H1 (cell line): ENCODE measurements at regions not wholly inside any gene's neighbourhood (a gene's known extent, or its start where the extent isn't known, plus 50 kb on each side); places are given as distances from the start of the nearest gene placed in this dataset.

Source experiments
- CTCF ChIA-PET: fragments of 300-600 bp; sonication (Branson Sonifier 250); formaldehyde crosslinking; loops from one replicate; lab custom pipeline; 2021; ENCODE audit not compliant: partially characterized antibody; lab: Charles Lee
- POLR2A ChIA-PET: fragments of 300-600 bp; sonication (Branson Sonifier 250); formaldehyde crosslinking; loops from one replicate; lab custom pipeline; 2021; ENCODE audit warnings: inconsistent platforms; ENCODE audit not compliant: partially characterized antibody; lab: Charles Lee
- DNase-seq, 2 experiments: peaks; one replicate each; pipeline versions ENCODE4 v3.0.0 to v3.0.0-alpha.2; 2010 to 2022; ENCODE audit warnings: low spot score in 2 of 2, low read depth in 1 of 2, mixed read lengths in 1 of 2
- FAIRE-seq: peaks from 2 replicates; lab custom pipeline; 2011; peaks lifted over from hg19 to GRCh38; lab: Jason Lieb, UNC
- H2AFZ ChIP-seq: 2 replicates; pipeline ENCODE4 v1.8.1; 2012; ENCODE audit warnings: low read length, inconsistent platforms
- H2AK5ac ChIP-seq: 2 replicates; pipeline ENCODE4 v1.6.1; 2013; ENCODE audit warnings: low read depth, low read length
- H2BK120ac ChIP-seq: replicated peaks from 2 replicates; pipeline ENCODE3; 2013; ENCODE audit warnings: low read depth, low read length, inconsistent platforms
- H2BK12ac ChIP-seq: 2 replicates; pipeline ENCODE4 v1.6.1; 2013; ENCODE audit warnings: low read depth, low read length
- H2BK15ac ChIP-seq: 2 replicates; pipeline ENCODE4 v1.6.1; 2013; ENCODE audit warnings: low read length
- H2BK20ac ChIP-seq: 2 replicates; pipeline ENCODE4 v1.6.1; 2013; ENCODE audit warnings: low read length
- H2BK5ac ChIP-seq: 2 replicates; pipeline ENCODE4 v1.6.1; 2013; ENCODE audit warnings: low read depth, low read length
- H3K14ac ChIP-seq: 2 replicates; pipeline ENCODE4 v1.6.1; 2013; ENCODE audit warnings: inconsistent platforms; ENCODE audit not compliant: insufficient read length
- H3K18ac ChIP-seq: 2 replicates; pipeline ENCODE4 v1.6.1; 2013; ENCODE audit warnings: low read length; ENCODE audit errors: extremely low read depth
- H3K23ac ChIP-seq: 2 replicates; pipeline ENCODE4 v1.6.1; 2013; ENCODE audit warnings: inconsistent platforms; ENCODE audit not compliant: insufficient read length
- H3K23me2 ChIP-seq: 2 replicates; pipeline ENCODE4 v1.6.1; 2013; ENCODE audit warnings: low read depth, low read length
- H3K27ac ChIP-seq: 2 replicates; pipeline ENCODE4 v1.6.1; 2011; ENCODE audit warnings: low read depth, low read length, inconsistent platforms
- H3K27me3 ChIP-seq, 4 experiments: replicated peaks in 1 of 4; 1 replicate in 1 of 4; 2 replicates in 3 of 4; pipeline versions ENCODE4 v1.6.1 to v1.8.1; 2011 to 2013; ENCODE audit warnings: low read length in 3 of 4, mild to moderate bottlenecking in 3 of 4, inconsistent platforms in 2 of 4, mixed read lengths in 2 of 4, moderate library complexity in 1 of 4; ENCODE audit not compliant: control insufficient read depth in 3 of 4, insufficient read depth in 3 of 4; ENCODE audit errors: extremely low read depth in 1 of 4
- H3K36me3 ChIP-seq, 4 experiments: 2 replicates each; pipeline versions ENCODE4 v1.6.1 to v1.8.1; 2011 to 2013; ENCODE audit warnings: mild to moderate bottlenecking in 4 of 4, low read length in 3 of 4, moderate library complexity in 2 of 4, control low read depth in 1 of 4, inconsistent platforms in 1 of 4; ENCODE audit not compliant: insufficient read depth in 4 of 4, control insufficient read depth in 2 of 4
- H3K4ac ChIP-seq: replicated peaks from 2 replicates; pipeline ENCODE3; 2013; ENCODE audit warnings: low read length, low read depth, mixed read lengths, inconsistent platforms; ENCODE audit not compliant: insufficient read length
- H3K4me1 ChIP-seq, 4 experiments: replicated peaks in 1 of 4; 1 replicate in 1 of 4; 2 replicates in 3 of 4; pipeline versions ENCODE4 v1.6.1 to v1.8.1; 2011 to 2013; ENCODE audit warnings: low read length in 3 of 4, inconsistent platforms in 2 of 4, mixed read lengths in 1 of 4; ENCODE audit not compliant: insufficient read depth in 4 of 4, control insufficient read depth in 3 of 4
- H3K4me2 ChIP-seq, 2 experiments: 2 replicates each; pipeline versions ENCODE4 v1.6.1 to v1.8.1; 2011 to 2013; ENCODE audit warnings: low read depth in 2 of 2, low read length in 2 of 2, control low read depth in 1 of 2, inconsistent platforms in 1 of 2, mild to moderate bottlenecking in 1 of 2; ENCODE audit not compliant: insufficient read depth in 1 of 2
- H3K4me3 ChIP-seq, 4 experiments: fragments of 200-600, 300-600 bp in 1 of 4; sonication (generic), shearing (Covaris generic), sonication (Bioruptor Twin) in 1 of 4; 2 replicates each; pipeline versions ENCODE4 v1.5.1 to v1.8.1; 2011 to 2016; ENCODE audit warnings: low read length in 4 of 4, low read depth in 3 of 4, control low read depth in 2 of 4, inconsistent platforms in 2 of 4, mild to moderate bottlenecking in 2 of 4, mixed read lengths in 1 of 4, moderate library complexity in 1 of 4; ENCODE audit not compliant: insufficient read depth in 2 of 4; ENCODE audit errors: extremely low read depth in 1 of 4
- H3K56ac ChIP-seq: replicated peaks from 2 replicates; pipeline ENCODE3; 2013; ENCODE audit warnings: low read depth, mild to moderate bottlenecking, mixed read lengths, low read length, inconsistent platforms; ENCODE audit not compliant: insufficient read length
- H3K79me1 ChIP-seq: 2 replicates; pipeline ENCODE4 v1.6.1; 2013; ENCODE audit warnings: low read depth, low read length, control low read depth
- H3K79me2 ChIP-seq, 2 experiments: 2 replicates each; pipeline versions ENCODE4 v1.6.1 to v1.8.1; 2012 to 2013; ENCODE audit warnings: low read length in 2 of 2, mild to moderate bottlenecking in 2 of 2, inconsistent platforms in 1 of 2; ENCODE audit not compliant: insufficient read depth in 2 of 2, control insufficient read depth in 1 of 2
- H3K9ac ChIP-seq, 4 experiments: replicated peaks in 1 of 4; 1 replicate in 1 of 4; 2 replicates in 3 of 4; pipeline versions ENCODE4 v1.6.1 to v1.8.1; 2011 to 2013; ENCODE audit warnings: low read depth in 3 of 4, low read length in 3 of 4, control low read depth in 2 of 4, mild to moderate bottlenecking in 2 of 4, moderate library complexity in 2 of 4, inconsistent platforms in 1 of 4; ENCODE audit errors: extremely low read depth in 1 of 4
- H3K9me3 ChIP-seq, 2 experiments: 2 replicates each; pipeline versions ENCODE4 v1.6.1 to v1.8.1; 2012 to 2013; ENCODE audit warnings: mild to moderate bottlenecking in 2 of 2, moderate library complexity in 2 of 2, control low read depth in 1 of 2, inconsistent platforms in 1 of 2, low read depth in 1 of 2, low read length in 1 of 2, mixed read lengths in 1 of 2; ENCODE audit not compliant: insufficient read depth in 2 of 2
- H4K20me1 ChIP-seq, 2 experiments: replicated peaks in 1 of 2; 2 replicates each; pipeline versions ENCODE3 to v1.8.1; 2011 to 2013; ENCODE audit warnings: inconsistent platforms in 2 of 2, low read length in 2 of 2, mild to moderate bottlenecking in 1 of 2; ENCODE audit not compliant: insufficient read depth in 2 of 2, control insufficient read depth in 1 of 2
- H4K5ac ChIP-seq: 2 replicates; pipeline ENCODE4 v1.6.1; 2013; ENCODE audit warnings: low read length, low read depth, mixed read lengths, inconsistent platforms; ENCODE audit not compliant: insufficient read length
- H4K8ac ChIP-seq: 2 replicates; pipeline ENCODE4 v1.8.0; 2013; ENCODE audit warnings: mild to moderate bottlenecking, moderate library complexity, low read length, inconsistent platforms; ENCODE audit not compliant: insufficient read depth; ENCODE audit errors: extremely low read depth
- H4K91ac ChIP-seq: replicated peaks from 2 replicates; pipeline ENCODE3; 2013; ENCODE audit warnings: low read length, mixed read lengths, inconsistent platforms; ENCODE audit not compliant: insufficient read length
- RAD21 ChIP-seq, 2 experiments: IDR thresholded peaks in 1 of 2; conservative IDR thresholded peaks in 1 of 2; 2 replicates each; pipeline ENCODE4 v1.6.1; 2011; ENCODE audit warnings: low read depth in 2 of 2, low read length in 2 of 2, improper control_type of control experiment in 1 of 2, inconsistent platforms in 1 of 2, mild to moderate bottlenecking in 1 of 2, moderate library complexity in 1 of 2
- RNF2 ChIP-seq: fragments of 200-900, 300-1000 bp; sonication (generic); IDR thresholded peaks from 2 replicates; pipeline ENCODE4 v1.7.1; 2016; ENCODE audit warnings: borderline replicate concordance, low read depth, mild to moderate bottlenecking, antibody characterized with exemption, low read length; ENCODE audit not compliant: poor library complexity, severe bottlenecking; ENCODE audit errors: missing control alignments
- RXRA ChIP-seq: IDR thresholded peaks from 2 replicates; pipeline ENCODE4 v1.6.1; 2011; ENCODE audit warnings: low read depth, mild to moderate bottlenecking, low read length, moderate library complexity; ENCODE audit not compliant: insufficient read depth
- SIN3A ChIP-seq, 2 experiments: IDR thresholded peaks in 1 of 2; conservative IDR thresholded peaks in 1 of 2; 2 replicates each; pipeline ENCODE4 v1.6.1; 2011 to 2012; ENCODE audit warnings: low read length in 2 of 2, improper control_type of control experiment in 1 of 2, low read depth in 1 of 2, mild to moderate bottlenecking in 1 of 2
- TAF1 ChIP-seq: IDR thresholded peaks from 2 replicates; pipeline ENCODE4 v1.6.1; 2011; ENCODE audit warnings: mild to moderate bottlenecking, low read depth, low read length
- TBP ChIP-seq: IDR thresholded peaks from 2 replicates; pipeline ENCODE4 v1.6.1; 2011; ENCODE audit warnings: low read depth, low read length, improper control_type of control experiment
- WGBS, 2 experiments: shearing (Covaris generic) in 1 of 2; methylation state at CpG; one replicate each; pipeline versions ENCODE4 v1.1.6 to v1.1.7; 2013 to 2015; ENCODE audit warnings: low lambda C conversion rate in 2 of 2, mixed read lengths in 2 of 2, inconsistent platforms in 1 of 2, low coverage in 1 of 2, missing lambda C conversion rate in 1 of 2; ENCODE audit not compliant: insufficient replicate concordance in 2 of 2, insufficient coverage in 1 of 2, insufficient read length in 1 of 2; ENCODE audit errors: extremely low coverage in 1 of 2, missing lambda C conversion rate in 1 of 2; 5-methylcytosine and 5-hydroxymethylcytosine counted together
- TF ChIP-seq, protein P1 (sequence below), 3 experiments: IDR thresholded peaks; 1 replicate in 2 of 3; 2 replicates in 1 of 3; pipeline versions ENCODE4 v1.5.1 to v1.6.1; 2011; ENCODE audit warnings: low read length in 3 of 3, mild to moderate bottlenecking in 3 of 3, inconsistent platforms in 2 of 3, low read depth in 1 of 3, moderate library complexity in 1 of 3; ENCODE audit not compliant: insufficient read depth in 1 of 3; ENCODE audit errors: control extremely low read depth in 1 of 3
- TF ChIP-seq, protein P2 (sequence below): IDR thresholded peaks from 2 replicates; pipeline ENCODE4 v1.6.1; 2011; ENCODE audit warnings: low read length, improper control_type of control experiment

DNA sequence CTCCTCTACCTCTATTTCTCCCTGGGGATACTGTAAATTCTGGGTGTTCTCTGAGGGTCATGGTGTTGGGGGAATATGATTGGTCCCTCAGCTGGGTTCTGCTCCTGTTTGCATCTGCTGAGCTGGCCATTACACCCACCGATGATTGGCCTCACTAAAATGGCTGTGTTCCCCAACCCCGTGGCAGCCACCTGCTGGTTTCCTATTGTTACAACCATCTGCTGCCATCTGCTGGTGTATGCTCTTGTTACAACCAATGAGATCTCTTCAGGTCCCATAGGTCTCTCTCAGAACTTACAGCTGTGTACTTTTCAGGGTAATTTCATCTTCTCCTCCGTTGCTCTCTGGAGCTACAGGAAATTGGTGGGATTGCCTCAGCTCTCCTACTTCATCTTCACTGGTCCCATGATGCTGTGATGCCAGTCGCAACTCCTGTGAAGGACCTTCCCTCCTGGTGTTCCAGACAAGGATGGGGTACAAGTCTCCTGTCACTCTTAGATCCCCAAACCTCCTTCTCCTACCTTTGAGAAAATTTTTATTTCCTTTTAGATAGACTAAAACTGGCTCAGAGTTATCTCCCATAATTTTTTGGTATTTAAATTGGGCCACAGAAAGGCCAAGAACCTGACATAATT lies 303.5 kb upstream of the SMIM30 start:
- Histone ChIP-seq H3K27me3 (no peaks in the 10 kb centered on the region), H3K14ac (no peak overlapping the region), H4K91ac (no peak overlapping the region), H4K5ac (no peak overlapping the region), H3K23ac (no peak overlapping the region), H3K4me1 (no peaks in the 10 kb centered on the region), H3K4me3 (no peak overlapping the region), H2BK12ac (no peak overlapping the region), H3K27ac (no peak overlapping the region), H3K56ac (no peak overlapping the region), H3K36me3 (no peaks in the 10 kb centered on the region), H2BK20ac (no peak overlapping the region), H3K23me2 (no peaks in the 10 kb centered on the region), H2AK5ac (no peak overlapping the region), H3K79me1 (no peaks in the 10 kb centered on the region), H3K9ac (no peak overlapping the region), H2BK120ac (no peak overlapping the region), H3K4me2 (no peak overlapping the region; a peak in 1 of 4 replicates), H2BK5ac (no peak overlapping the region), H3K9me3 (no peaks in the 10 kb centered on the region), H3K4ac (no peak overlapping the region), H4K8ac (no peak overlapping the region), H3K79me2 (no peaks in the 10 kb centered on the region), H2AFZ (peak overlapping the region; percentile 99), H4K20me1 (no peaks in the 10 kb centered on the region), H3K18ac (no peak overlapping the region), H2BK15ac (no peak overlapping the region)
- peak; percentile 96 for FAIRE-seq
- 39% methylated on average over 4 of the region's 4 CpGs; no CpG with 5 or more reads in 1 of the 2 experiments for WGBS, 2 experiments
- POLR2A ChIA-PET = no interaction called here
- DNase-seq = peak; percentile 38 to 86
- CTCF ChIA-PET = interaction anchor here (0.5 to 6.5 kb wide), 28 partner anchors 9 to 871 kb away, joined by 3 to 57 read pairs (median 4); no protein-coding TSS in a partner anchor
- TF ChIP-seq TBP (no peak), RXRA (no peak), TAF1 (no peak), SIN3A (conservative IDR thresholded peaks at IDR 0.05 in 1 of 2, IDR thresholded peaks at IDR 0.05 in 1 of 2; ENCODE audit: low read depth in 1 of 2, low read length in 2 of 2) (no peak), RAD21 (IDR thresholded peaks at IDR 0.05 in 1 of 2, conservative IDR thresholded peaks at IDR 0.05 in 1 of 2; ENCODE audit: low read depth in 2 of 2, low read length in 2 of 2) (peak; percentile 90 to 94), RNF2 (no peak)
- TF ChIP-seq, protein P1, sequence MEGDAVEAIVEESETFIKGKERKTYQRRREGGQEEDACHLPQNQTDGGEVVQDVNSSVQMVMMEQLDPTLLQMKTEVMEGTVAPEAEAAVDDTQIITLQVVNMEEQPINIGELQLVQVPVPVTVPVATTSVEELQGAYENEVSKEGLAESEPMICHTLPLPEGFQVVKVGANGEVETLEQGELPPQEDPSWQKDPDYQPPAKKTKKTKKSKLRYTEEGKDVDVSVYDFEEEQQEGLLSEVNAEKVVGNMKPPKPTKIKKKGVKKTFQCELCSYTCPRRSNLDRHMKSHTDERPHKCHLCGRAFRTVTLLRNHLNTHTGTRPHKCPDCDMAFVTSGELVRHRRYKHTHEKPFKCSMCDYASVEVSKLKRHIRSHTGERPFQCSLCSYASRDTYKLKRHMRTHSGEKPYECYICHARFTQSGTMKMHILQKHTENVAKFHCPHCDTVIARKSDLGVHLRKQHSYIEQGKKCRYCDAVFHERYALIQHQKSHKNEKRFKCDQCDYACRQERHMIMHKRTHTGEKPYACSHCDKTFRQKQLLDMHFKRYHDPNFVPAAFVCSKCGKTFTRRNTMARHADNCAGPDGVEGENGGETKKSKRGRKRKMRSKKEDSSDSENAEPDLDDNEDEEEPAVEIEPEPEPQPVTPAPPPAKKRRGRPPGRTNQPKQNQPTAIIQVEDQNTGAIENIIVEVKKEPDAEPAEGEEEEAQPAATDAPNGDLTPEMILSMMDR (IDR thresholded peaks at IDR 0.05; ENCODE audit: control extremely low read depth in 1 of 3, insufficient read depth in 1 of 3, low read depth in 1 of 3, low read length in 3 of 3) = peak; percentile 49 to 93 (median 82)
- TF ChIP-seq, protein P2, sequence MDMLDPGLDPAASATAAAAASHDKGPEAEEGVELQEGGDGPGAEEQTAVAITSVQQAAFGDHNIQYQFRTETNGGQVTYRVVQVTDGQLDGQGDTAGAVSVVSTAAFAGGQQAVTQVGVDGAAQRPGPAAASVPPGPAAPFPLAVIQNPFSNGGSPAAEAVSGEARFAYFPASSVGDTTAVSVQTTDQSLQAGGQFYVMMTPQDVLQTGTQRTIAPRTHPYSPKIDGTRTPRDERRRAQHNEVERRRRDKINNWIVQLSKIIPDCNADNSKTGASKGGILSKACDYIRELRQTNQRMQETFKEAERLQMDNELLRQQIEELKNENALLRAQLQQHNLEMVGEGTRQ = peak; percentile 26; the same call in 1 of the 2 replicates
